ENCODE measurements at regions not wholly inside any gene's neighbourhood (a gene's known extent, or its start where the extent isn't known, plus 50 kb on each side); places are given as distances from the start of the nearest gene placed in this dataset.

DNA sequence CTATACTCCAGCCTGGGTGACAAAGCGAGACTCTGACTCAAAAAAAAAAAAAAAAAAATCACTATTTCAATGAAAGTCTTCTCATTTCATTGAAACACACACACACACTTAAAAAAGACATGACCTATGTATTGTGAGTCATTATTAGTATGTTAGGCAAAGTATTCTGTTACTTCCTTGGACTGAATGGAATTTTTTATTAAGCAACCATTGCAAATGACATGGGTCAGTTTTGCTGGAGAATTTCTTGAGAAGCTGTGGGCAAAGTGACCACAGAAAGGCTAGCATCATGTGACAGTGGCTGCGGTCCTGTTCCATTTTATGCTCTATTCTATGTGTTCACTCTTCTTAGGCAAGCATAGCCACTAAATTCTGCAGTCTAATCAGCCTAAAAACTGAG lies 695.7 kb downstream of the TDRD15 start:
- no peak for DNase-seq

DNA sequence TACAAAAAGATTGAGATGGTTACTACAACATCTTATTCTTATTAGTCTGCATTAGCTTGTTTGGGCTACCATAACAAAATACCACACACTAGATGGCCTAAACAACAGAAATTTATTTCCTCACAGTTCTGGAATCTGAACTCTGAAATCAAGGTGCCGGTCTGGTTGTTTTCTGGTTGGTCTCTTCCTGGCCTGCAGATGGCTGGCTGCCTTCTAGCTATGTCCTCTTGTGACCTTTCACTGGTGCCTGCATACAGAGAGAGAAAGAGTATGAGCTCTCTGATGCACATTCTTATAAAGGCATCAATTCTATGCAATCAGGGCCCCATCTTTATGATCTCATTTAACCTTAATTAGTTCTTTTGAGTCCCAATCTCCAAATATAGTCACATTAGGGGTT lies 696.5 kb downstream of the TDRD15 start:
- no peak overlapping the region for H3K4me3 ChIP-seq
- peaks cover 4% of the 10 kb centered on the region for H3K4me1 ChIP-seq
- intact Hi-C loops (cut with DNase I; ENCODE audit: low total_unique reads) = no loop called here
- no peaks in the 10 kb centered on the region for H3K36me3 ChIP-seq (ENCODE audit: low read depth, missing control alignments)
- 89 to 100% methylated on average over 1 of the region's 1 CpG for WGBS, 2 donors
- no peak for TF ChIP-seq POLR2A (IDR thresholded peaks at IDR 0.05)
- TF ChIP-seq, protein P1, sequence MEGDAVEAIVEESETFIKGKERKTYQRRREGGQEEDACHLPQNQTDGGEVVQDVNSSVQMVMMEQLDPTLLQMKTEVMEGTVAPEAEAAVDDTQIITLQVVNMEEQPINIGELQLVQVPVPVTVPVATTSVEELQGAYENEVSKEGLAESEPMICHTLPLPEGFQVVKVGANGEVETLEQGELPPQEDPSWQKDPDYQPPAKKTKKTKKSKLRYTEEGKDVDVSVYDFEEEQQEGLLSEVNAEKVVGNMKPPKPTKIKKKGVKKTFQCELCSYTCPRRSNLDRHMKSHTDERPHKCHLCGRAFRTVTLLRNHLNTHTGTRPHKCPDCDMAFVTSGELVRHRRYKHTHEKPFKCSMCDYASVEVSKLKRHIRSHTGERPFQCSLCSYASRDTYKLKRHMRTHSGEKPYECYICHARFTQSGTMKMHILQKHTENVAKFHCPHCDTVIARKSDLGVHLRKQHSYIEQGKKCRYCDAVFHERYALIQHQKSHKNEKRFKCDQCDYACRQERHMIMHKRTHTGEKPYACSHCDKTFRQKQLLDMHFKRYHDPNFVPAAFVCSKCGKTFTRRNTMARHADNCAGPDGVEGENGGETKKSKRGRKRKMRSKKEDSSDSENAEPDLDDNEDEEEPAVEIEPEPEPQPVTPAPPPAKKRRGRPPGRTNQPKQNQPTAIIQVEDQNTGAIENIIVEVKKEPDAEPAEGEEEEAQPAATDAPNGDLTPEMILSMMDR (IDR thresholded peaks at IDR 0.05) = no peak
- no peak overlapping the region for H3K27ac ChIP-seq
- DNase-seq = no peak
- no peaks in the 10 kb centered on the region for H3K27me3 ChIP-seq
- H3K9me3 ChIP-seq = no peaks in the 10 kb centered on the region

More for the DNA sequence above, 695.7 kb downstream of the TDRD15 start:
- WGBS, 2 donors = 87 to 93% methylated on average over 2 of the region's 2 CpGs
- intact Hi-C loops (cut with DNase I; ENCODE audit: low total_unique reads) = no loop called here
- Histone ChIP-seq H3K27me3 (no peaks in the 10 kb centered on the region), H3K27ac (no peak overlapping the region), H3K36me3 (ENCODE audit: low read depth, missing control alignments) (no peaks in the 10 kb centered on the region), H3K9me3 (no peaks in the 10 kb centered on the region), H3K4me3 (no peak overlapping the region), H3K4me1 (peaks cover 4% of the 10 kb centered on the region)
- no peak for TF ChIP-seq POLR2A (IDR thresholded peaks at IDR 0.05)
- TF ChIP-seq, protein P1 (IDR thresholded peaks at IDR 0.05) = no peak

DNA sequence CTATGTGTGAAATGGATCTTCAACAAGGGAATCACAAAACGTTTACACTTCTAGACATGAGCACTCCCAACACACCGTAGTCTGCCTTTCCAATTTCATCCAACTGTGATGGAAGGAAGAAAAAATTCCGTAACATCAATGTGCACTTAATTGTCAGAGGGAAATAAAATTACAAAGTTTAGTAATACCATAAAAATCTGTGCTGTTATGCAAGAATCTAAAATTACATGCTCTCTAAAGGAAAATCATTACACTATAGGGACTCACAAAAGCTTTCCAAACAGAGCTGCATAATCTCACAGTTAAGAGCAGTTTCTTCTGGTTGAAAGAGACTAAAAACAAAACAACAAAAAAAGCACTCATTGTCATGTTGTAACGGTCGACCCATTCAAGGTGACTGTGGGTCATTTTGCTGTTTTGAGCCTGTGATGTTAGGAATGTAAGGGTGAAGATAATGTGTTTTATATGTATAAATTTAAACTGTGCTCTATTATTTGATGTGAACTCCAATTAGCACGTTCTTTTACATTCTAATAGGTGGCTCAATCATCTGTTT lies 698.0 kb downstream of the TDRD15 start:
- H3K9me3 ChIP-seq = no peaks in the 10 kb centered on the region
- H3K36me3 ChIP-seq (ENCODE audit: low read depth, missing control alignments) = no peaks in the 10 kb centered on the region
- H3K27me3 ChIP-seq = no peaks in the 10 kb centered on the region
- no peak overlapping the region for H3K27ac ChIP-seq
- no peak for TF ChIP-seq POLR2A (IDR thresholded peaks at IDR 0.05)
- TF ChIP-seq, protein P1 (IDR thresholded peaks at IDR 0.05) = no peak
- no peak for DNase-seq
- H3K4me3 ChIP-seq = no peak overlapping the region
- intact Hi-C loops (cut with DNase I; ENCODE audit: low total_unique reads) = no loop called here
- WGBS, 2 donors = 47 to 51% methylated on average over 6 of the region's 6 CpGs
- peaks cover 4% of the 10 kb centered on the region for H3K4me1 ChIP-seq

DNA sequence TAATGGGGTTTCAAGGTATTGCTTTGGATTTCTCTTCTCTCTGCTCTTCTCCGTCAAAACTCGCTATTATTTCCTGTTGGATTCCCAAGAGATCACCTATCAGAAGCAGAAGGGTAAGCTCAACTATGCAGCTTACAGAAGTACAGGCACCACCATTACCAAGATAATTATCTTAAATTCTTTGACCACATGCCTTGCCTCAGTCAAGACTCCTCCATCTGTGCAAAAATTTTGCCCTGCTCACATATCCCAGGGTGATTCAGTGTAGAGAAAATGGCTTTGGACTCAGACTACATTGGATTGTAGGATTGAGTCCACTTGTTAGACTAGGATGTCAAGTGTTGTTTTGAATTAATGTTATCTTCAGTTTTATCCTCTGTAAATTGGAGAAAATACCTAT lies 698.7 kb downstream of the TDRD15 start:
- Histone ChIP-seq H3K4me3 (no peak overlapping the region), H3K9me3 (no peaks in the 10 kb centered on the region), H3K4me1 (peaks cover 4% of the 10 kb centered on the region), H3K27ac (no peak overlapping the region), H3K27me3 (no peaks in the 10 kb centered on the region), H3K36me3 (ENCODE audit: low read depth, missing control alignments) (no peaks in the 10 kb centered on the region)
- TF ChIP-seq POLR2A (IDR thresholded peaks at IDR 0.05) = no peak
- TF ChIP-seq, protein P1 (IDR thresholded peaks at IDR 0.05) = no peak
- WGBS, 2 donors = 76 to 81% methylated on average over 2 of the region's 2 CpGs
- intact Hi-C loops (cut with DNase I; ENCODE audit: low total_unique reads) = no loop called here
- DNase-seq = no peak

DNA sequence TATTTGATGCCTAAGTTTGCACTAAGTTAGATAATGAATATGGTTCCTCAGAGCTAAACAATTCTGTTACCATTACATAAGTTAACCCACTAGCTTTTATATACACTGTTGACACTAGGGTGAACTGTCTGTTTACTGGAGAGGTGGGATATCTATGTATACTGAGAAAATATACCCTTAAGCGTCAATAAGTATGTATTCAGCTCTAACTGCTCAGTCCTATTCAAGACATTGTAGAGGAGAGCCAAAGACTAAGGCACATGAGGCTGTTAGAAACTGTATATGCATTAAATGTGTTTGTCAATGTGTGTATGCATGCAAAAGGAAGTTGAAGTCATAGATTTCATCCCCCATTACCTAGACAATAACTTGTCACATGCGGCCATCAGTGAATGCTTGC lies 710.0 kb downstream of the TDRD15 start:
- no peaks in the 10 kb centered on the region for H3K36me3 ChIP-seq (ENCODE audit: low read depth, missing control alignments)
- intact Hi-C loops (cut with DNase I; ENCODE audit: low total_unique reads) = no loop called here
- 87 to 90% methylated on average over 2 of the region's 2 CpGs for WGBS, 2 donors
- no peak for TF ChIP-seq POLR2A (IDR thresholded peaks at IDR 0.05)
- TF ChIP-seq, protein P1 (IDR thresholded peaks at IDR 0.05) = no peak
- H3K4me1 ChIP-seq = no peaks in the 10 kb centered on the region
- DNase-seq = no peak
- no peak overlapping the region for H3K4me3 ChIP-seq
- H3K9me3 ChIP-seq = no peaks in the 10 kb centered on the region
- H3K27me3 ChIP-seq = no peaks in the 10 kb centered on the region
- H3K27ac ChIP-seq = no peak overlapping the region

All from testis (tissue), 2 donors.